Endodermal cell (in vitro differentiated cells): ENCODE measurements at regions not wholly inside any gene's neighbourhood (a gene's known extent, or its start where the extent isn't known, plus 50 kb on each side); places are given as distances from the start of the nearest gene placed in this dataset.

Source experiments
- DNase-seq: peaks from one replicate; pipeline ENCODE4 v3.0.0-alpha.2; 2017
- H3K27ac ChIP-seq: 2 replicates; pipeline ENCODE4 v1.5.1; 2013; ENCODE audit warnings: mild to moderate bottlenecking, low read depth, low read length, moderate library complexity
- H3K27me3 ChIP-seq: 2 replicates; pipeline ENCODE4 v1.6.1; 2013; ENCODE audit warnings: mild to moderate bottlenecking, low read length, moderate library complexity; ENCODE audit not compliant: insufficient read depth, control insufficient read depth, poor library complexity, severe bottlenecking
- H3K36me3 ChIP-seq: 2 replicates; pipeline ENCODE4 v1.7.0; 2013; ENCODE audit warnings: mild to moderate bottlenecking, low read length, moderate library complexity; ENCODE audit not compliant: control insufficient read depth, insufficient read depth
- H3K4me1 ChIP-seq: one replicate; pipeline ENCODE4 v1.7.0; 2013; ENCODE audit warnings: low read length; ENCODE audit not compliant: control insufficient read depth, insufficient read depth
- H3K4me3 ChIP-seq: 2 replicates; pipeline ENCODE4 v1.5.1; 2013; ENCODE audit warnings: mild to moderate bottlenecking, low read length, moderate library complexity
- H3K9ac ChIP-seq: 2 replicates; pipeline ENCODE4 v1.6.1; 2013; ENCODE audit warnings: mild to moderate bottlenecking, low read length, moderate library complexity; ENCODE audit not compliant: poor library complexity, severe bottlenecking; ENCODE audit errors: extremely low read depth
- H3K9me3 ChIP-seq: 2 replicates; pipeline ENCODE4 v1.6.1; 2013; ENCODE audit warnings: mild to moderate bottlenecking, low read length, moderate library complexity; ENCODE audit not compliant: control insufficient read depth
- H3K27ac Mint-ChIP-seq: 2 replicates; pipeline ENCODE4 v1.8.0; 2020; ENCODE audit warnings: mixed read lengths
- H3K27me3 Mint-ChIP-seq: 2 replicates; pipeline ENCODE4 v1.8.0; 2021; ENCODE audit warnings: mild to moderate bottlenecking, mixed read lengths; ENCODE audit not compliant: insufficient read depth
- H3K36me3 Mint-ChIP-seq: 2 replicates; pipeline ENCODE4 v1.8.0; 2020; ENCODE audit warnings: low read depth, mixed read lengths
- H3K4me1 Mint-ChIP-seq: 2 replicates; pipeline ENCODE4 v1.8.0; 2020; ENCODE audit warnings: mixed read lengths
- H3K4me3 Mint-ChIP-seq: 2 replicates; pipeline ENCODE4 v1.8.0; 2020; ENCODE audit warnings: mild to moderate bottlenecking, moderate library complexity, mixed read lengths
- H3K9me3 Mint-ChIP-seq: 2 replicates; pipeline ENCODE4 v1.8.0; 2020; ENCODE audit warnings: mild to moderate bottlenecking, mixed read lengths
- CTCF ChIP-seq: fragments of 200-600 bp; sonication (generic); conservative IDR thresholded peaks from 2 replicates; pipeline ENCODE4 v1.5.0; 2021; ENCODE audit warnings: antibody characterized with exemption, mild to moderate bottlenecking
- WGBS, 2 experiments: methylation state at CpG; one replicate each; pipeline versions ENCODE4 v1.1.5 to v1.1.7; 2013; ENCODE audit warnings: missing lambda C conversion rate in 2 of 2, mixed read lengths in 1 of 2; ENCODE audit not compliant: insufficient coverage in 1 of 2, insufficient read length in 1 of 2; 5-methylcytosine and 5-hydroxymethylcytosine counted together

GRCh38 chr9:107390279-107390678 is 99.3 kb downstream of the KLF4 start:
- H3K4me3 ChIP-seq, result no peak overlapping the region
- no peak for TF ChIP-seq CTCF
- no peak overlapping the region for H3K9ac ChIP-seq
- Mint-ChIP-seq H3K4me1 (no peaks in the 10 kb centered on the region), H3K27ac (no peak overlapping the region), H3K9me3 (no peaks in the 10 kb centered on the region), H3K4me3 (no peak overlapping the region), H3K27me3 (peaks cover 9% of the 10 kb centered on the region), H3K36me3 (no peaks in the 10 kb centered on the region)
- H3K4me1 ChIP-seq, result no peaks in the 10 kb centered on the region
- H3K27me3 ChIP-seq, result no peaks in the 10 kb centered on the region
- DNase-seq, result no peak
- WGBS, 2 experiments, result 88% methylated on average over 7 to 8 of the region's 8 CpGs
- H3K9me3 ChIP-seq, result no peaks in the 10 kb centered on the region
- no peaks in the 10 kb centered on the region for H3K36me3 ChIP-seq
- no peak overlapping the region for H3K27ac ChIP-seq

GRCh38 chr9:107389617-107390071 is 99.9 kb downstream of the KLF4 start:
- Histone ChIP-seq H3K36me3 (no peaks in the 10 kb centered on the region), H3K27ac (no peak overlapping the region), H3K27me3 (no peaks in the 10 kb centered on the region), H3K9me3 (no peaks in the 10 kb centered on the region), H3K4me1 (no peaks in the 10 kb centered on the region), H3K4me3 (no peak overlapping the region), H3K9ac (no peak overlapping the region)
- Mint-ChIP-seq H3K9me3 (no peaks in the 10 kb centered on the region), H3K4me1 (no peaks in the 10 kb centered on the region), H3K27ac (no peak overlapping the region), H3K36me3 (no peaks in the 10 kb centered on the region), H3K27me3 (peaks cover 9% of the 10 kb centered on the region), H3K4me3 (no peak overlapping the region)
- no peak for DNase-seq
- no peak for TF ChIP-seq CTCF
- 84 to 100% methylated on average over 1 to 3 of the region's 3 CpGs for WGBS, 2 experiments

GRCh38 chr9:107388890-107389289 is 100.7 kb downstream of the KLF4 start:
- Histone ChIP-seq H3K27me3 (no peaks in the 10 kb centered on the region), H3K27ac (no peak overlapping the region), H3K9ac (no peak overlapping the region), H3K36me3 (no peaks in the 10 kb centered on the region), H3K4me3 (no peak overlapping the region), H3K9me3 (no peaks in the 10 kb centered on the region), H3K4me1 (no peaks in the 10 kb centered on the region)
- Mint-ChIP-seq H3K4me3 (no peak overlapping the region), H3K27ac (no peak overlapping the region), H3K9me3 (no peaks in the 10 kb centered on the region), H3K4me1 (no peaks in the 10 kb centered on the region), H3K36me3 (no peaks in the 10 kb centered on the region), H3K27me3 (peaks cover 9% of the 10 kb centered on the region)
- DNase-seq, result no peak
- 84 to 93% methylated on average over 3 to 4 of the region's 4 CpGs for WGBS, 2 experiments
- TF ChIP-seq CTCF, result no peak
